ENCODE measurements at regions not wholly inside any gene's neighbourhood (a gene's known extent, or its start where the extent isn't known, plus 50 kb on each side); places are given as distances from the start of the nearest gene placed in this dataset.

DNA sequence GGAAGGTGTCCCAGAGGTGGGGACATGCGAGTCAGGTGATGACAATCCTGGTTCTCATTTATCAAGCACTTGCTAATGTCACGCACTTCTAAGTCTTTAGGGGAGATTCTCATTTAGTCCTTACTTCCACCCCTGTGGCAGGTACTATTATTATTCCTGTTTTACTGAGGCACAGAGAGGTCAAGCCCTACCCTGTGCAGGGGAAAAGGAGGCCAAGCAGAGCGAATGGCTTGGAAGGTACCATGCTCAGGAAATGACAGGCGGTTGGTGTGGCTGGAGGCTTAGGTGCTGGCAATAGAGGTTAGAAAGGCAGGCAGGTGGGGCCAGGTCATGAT, 268.9 kb downstream of the UACA start:
- no peak for DNase-seq (ENCODE audit: low read depth)
- H3K4me3 ChIP-seq (ENCODE audit: control insufficient read depth, low read depth, low read length), result no peak overlapping the region
- TF ChIP-seq, protein P1, sequence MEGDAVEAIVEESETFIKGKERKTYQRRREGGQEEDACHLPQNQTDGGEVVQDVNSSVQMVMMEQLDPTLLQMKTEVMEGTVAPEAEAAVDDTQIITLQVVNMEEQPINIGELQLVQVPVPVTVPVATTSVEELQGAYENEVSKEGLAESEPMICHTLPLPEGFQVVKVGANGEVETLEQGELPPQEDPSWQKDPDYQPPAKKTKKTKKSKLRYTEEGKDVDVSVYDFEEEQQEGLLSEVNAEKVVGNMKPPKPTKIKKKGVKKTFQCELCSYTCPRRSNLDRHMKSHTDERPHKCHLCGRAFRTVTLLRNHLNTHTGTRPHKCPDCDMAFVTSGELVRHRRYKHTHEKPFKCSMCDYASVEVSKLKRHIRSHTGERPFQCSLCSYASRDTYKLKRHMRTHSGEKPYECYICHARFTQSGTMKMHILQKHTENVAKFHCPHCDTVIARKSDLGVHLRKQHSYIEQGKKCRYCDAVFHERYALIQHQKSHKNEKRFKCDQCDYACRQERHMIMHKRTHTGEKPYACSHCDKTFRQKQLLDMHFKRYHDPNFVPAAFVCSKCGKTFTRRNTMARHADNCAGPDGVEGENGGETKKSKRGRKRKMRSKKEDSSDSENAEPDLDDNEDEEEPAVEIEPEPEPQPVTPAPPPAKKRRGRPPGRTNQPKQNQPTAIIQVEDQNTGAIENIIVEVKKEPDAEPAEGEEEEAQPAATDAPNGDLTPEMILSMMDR (IDR thresholded peaks at IDR 0.05; ENCODE audit: control insufficient read depth, insufficient read depth, low read depth, low read length, missing control alignments), result no peak

- TF ChIP-seq, protein P1 (IDR thresholded peaks at IDR 0.05; ENCODE audit: control insufficient read depth, insufficient read depth, low read depth, low read length, missing control alignments), result no peak
- H3K4me3 ChIP-seq (ENCODE audit: control insufficient read depth, low read depth, low read length), result no peak overlapping the region
- DNase-seq (ENCODE audit: low read depth), result no peak
Observed at GRCh38 chr15:70493787-70494516, 269.4 kb downstream of the UACA start.

GRCh38 chr15:70493376-70493775, 270.0 kb downstream of the UACA start:
- H3K4me3 ChIP-seq (ENCODE audit: control insufficient read depth, low read depth, low read length), result no peak overlapping the region
- DNase-seq (ENCODE audit: low read depth), result no peak
- TF ChIP-seq, protein P1 (IDR thresholded peaks at IDR 0.05; ENCODE audit: control insufficient read depth, insufficient read depth, low read depth, low read length, missing control alignments), result no peak

DNA sequence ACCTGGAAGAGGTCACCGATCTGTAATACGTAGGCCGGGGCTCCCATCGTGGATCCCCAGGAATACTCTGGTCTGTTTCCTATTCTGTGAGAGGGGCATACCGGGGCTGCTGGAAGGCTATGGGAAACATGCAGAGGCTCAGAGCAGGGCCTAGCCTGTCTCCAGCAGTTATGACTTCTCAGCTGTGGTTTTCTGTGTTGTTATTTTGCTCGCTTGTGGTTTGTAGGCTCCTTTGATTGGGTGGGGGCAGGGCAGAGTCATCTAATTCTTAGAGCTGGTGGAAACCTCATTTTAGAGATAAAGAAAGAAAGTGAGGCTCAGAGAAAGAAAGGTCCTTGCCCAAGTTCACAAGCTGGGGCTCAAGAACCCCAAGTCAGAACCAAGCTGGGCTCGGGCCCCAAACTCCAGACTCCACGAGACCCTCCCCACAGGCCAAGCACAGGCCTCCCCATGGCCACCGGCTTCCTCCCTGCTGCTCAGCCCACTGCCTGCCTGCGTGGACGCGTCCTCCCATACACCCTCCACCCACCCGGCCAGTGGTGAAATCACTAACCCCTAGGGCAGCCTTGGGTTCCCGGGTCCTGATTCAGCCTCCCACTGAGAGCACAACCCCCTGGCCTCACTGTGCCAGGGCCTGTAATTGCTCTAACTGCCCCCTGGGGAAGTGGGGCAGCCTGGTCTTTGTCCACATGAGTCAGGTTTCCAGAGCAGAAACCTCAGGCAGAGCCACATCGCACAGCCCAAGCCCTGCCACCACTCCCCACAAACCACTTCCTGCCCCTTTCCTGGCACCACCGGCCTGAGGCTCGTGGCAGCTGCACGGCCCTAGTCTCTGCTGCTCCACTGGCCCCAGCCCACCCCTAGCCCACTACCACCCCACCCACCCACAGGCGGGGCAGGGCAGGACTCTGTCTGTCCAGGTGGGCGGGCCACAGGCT, 270.8 kb downstream of the UACA start:
- DNase-seq (ENCODE audit: low read depth), result peak; percentile 74
- TF ChIP-seq, protein P1 (IDR thresholded peaks at IDR 0.05; ENCODE audit: control insufficient read depth, insufficient read depth, low read depth, low read length, missing control alignments), result no peak
- no peak overlapping the region for H3K4me3 ChIP-seq (ENCODE audit: control insufficient read depth, low read depth, low read length)

DNA sequence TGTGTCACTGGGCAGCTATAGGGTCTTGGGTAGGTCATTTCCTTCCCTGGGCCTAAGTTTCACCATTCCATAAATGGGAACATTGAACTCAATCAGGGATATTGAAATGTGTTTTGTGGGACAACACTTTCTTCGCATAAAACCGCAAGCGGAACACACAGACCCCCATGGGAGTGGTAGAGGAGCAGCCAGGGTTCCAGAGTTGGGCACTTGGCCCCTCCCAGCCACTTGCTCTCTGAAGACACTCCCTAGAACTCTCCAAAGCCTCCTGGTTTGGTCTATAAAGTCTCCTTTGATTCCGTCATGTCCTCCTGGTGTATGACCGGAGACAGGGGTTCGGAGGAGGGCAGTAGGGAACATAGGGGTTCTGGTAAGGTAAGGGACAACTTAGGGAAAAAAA, 271.7 kb downstream of the UACA start:
- no peak for DNase-seq (ENCODE audit: low read depth)
- no peak overlapping the region for H3K4me3 ChIP-seq (ENCODE audit: control insufficient read depth, low read depth, low read length)
- TF ChIP-seq, protein P1 (IDR thresholded peaks at IDR 0.05; ENCODE audit: control insufficient read depth, insufficient read depth, low read depth, low read length, missing control alignments), result no peak

GRCh38 chr15:70491201-70491621, 272.1 kb downstream of the UACA start:
- DNase-seq (ENCODE audit: low read depth), result no peak
- H3K4me3 ChIP-seq (ENCODE audit: control insufficient read depth, low read depth, low read length), result no peak overlapping the region
- TF ChIP-seq, protein P1 (IDR thresholded peaks at IDR 0.05; ENCODE audit: control insufficient read depth, insufficient read depth, low read depth, low read length, missing control alignments), result no peak

All from AG09309 (cell line).